HL-60/S4 treated with retinoic acid at 250 ng/mL for 4 days and 3 days (cell line): ENCODE measurements at regions not wholly inside any gene's neighbourhood (a gene's known extent, or its start where the extent isn't known, plus 50 kb on each side); places are given as distances from the start of the nearest gene placed in this dataset.

Source experiments
- in situ Hi-C: fragments of 300-500 bp; cut with MboI; formaldehyde crosslinking; loops from 2 replicates; pipeline ENCODE4 v1.7.0; 2022; ENCODE audit warnings: low sequenced_read_pairs

DNA sequence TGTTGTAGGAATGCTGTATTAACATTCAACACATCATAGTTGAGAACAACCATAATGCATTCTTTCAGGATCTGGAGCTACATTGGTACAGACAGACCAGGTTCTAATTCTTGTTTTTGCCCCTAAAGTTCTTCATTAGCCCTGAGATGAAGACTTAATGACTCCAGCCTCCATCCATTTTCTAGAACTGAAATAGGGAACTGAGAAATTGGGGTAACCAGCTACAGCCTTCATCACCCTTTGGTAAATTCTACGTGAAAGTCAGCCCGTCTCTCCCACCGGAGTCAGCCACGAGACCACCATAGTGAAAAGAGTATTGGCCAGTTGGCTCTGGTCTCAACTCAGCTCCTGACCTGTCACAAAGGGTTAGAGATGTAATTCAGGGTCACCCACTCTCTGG lies 164.0 kb downstream of the NUAK1 start:
- in situ Hi-C loops, result no loop called here

DNA sequence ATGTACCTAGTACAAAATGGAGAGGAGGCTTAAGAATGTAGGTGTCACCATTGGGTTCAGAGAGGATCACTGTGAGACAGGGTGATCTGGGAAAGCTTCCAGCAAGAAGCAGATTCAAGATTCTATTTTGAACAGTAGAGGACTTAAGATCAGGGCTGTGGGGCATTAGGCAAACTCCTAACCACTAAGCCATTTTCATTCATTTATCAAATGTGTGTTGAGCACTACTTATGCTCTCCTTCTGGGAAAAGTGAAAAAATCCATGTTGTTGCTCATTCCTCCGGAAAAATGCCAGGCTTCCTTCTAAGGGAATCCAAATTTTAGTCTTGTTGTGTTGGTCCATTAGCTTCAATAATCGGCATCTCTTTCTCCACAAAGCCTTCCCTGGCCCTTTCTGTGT lies 163.4 kb downstream of the NUAK1 start:
- in situ Hi-C loops, result no loop called here

DNA sequence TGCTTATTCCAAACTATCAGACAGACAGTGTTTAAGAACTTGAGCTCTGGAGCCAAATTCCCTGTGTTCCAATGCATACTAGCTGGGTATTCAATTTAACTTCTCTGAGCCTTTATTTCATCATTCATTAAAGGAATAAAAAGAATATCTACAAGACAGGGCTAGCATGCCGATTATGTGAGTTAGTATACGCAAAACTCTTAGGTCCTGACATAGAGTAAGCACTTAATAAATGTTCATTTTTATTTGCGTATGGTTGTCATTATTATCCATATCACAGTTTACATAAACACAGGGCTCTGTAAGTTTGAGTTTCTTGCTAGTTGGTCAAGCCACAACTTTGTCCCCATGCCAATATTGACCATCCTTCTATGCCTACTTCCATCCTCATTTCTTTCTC lies 161.5 kb downstream of the NUAK1 start:
- in situ Hi-C loops, result no loop called here

DNA sequence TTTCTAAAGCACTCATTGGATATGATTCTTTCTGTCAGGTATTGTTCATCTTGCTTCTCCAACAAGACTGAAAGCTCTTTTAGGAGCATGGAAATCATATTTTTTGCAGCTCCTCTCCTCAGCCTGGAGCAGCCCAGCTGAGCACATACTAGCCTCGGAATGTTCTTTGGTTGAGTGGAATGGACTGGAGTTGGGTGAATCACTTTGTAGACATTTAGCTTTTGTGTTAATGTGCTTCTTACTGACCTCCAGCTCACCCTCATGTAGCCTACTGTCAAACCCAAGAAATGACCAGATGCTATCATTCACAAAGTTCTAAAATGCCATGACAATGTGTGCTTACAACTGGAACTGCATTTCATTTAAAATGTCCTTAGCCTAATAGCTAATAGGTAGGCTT lies 161.1 kb downstream of the NUAK1 start:
- in situ Hi-C loops, result no loop called here

DNA sequence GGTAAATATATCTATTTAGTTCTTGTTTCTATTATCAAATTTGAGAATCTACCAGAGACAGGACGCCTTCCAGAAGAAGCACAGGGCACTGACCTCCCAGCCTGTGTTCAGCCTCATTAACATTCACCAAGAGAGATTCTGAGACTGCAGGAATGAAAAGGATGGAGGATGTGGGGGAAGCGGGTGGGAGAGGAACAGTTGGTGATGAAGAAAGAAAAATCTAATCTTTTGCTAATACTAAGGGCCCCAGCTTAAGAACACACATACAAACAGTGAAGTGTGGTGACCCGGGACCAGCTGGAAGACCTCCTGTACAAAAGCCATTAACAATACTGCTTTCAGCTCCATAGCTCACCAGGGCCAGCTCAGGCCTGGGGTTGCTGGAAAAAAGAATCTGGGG lies 160.5 kb downstream of the NUAK1 start:
- in situ Hi-C loops, result no loop called here

DNA sequence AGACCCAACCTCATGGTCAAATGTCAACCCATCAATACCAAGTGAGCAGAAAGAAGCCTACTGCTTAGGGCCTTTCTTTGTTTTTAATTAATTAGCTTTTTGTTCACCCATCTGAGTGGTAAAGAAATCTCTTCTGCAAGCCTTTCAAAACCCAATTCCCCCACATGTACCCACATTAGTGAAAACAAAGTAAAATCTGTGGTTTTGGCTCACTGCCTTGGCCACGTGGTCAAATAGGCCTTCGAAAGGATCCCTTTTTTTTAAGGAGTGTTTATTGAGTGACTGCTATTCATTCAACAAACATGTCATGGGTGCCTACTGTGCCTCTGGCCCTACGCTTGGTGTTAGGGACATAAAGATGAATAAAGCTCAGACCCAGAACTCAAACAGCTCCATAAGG lies 160.1 kb downstream of the NUAK1 start:
- in situ Hi-C loops, result no loop called here

DNA sequence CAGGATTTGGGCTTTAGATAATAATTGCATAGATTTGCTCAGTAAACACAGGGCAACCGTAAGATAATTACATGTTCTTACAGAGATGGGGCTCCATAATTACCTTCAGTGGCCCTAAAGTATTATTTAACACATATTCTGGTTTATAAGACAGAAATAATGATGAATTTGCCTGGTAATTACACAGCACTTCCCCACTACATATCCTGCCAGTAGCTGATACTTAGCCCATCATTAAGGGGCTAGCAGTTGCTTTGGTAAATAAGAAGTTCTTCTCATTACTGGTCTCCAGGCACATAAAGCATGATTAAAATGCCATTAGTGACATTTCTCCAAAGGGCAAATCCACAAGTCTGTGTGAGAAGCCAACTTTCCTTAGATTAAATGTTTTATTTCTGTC lies 158.7 kb downstream of the NUAK1 start:
- in situ Hi-C loops, result no loop called here

DNA sequence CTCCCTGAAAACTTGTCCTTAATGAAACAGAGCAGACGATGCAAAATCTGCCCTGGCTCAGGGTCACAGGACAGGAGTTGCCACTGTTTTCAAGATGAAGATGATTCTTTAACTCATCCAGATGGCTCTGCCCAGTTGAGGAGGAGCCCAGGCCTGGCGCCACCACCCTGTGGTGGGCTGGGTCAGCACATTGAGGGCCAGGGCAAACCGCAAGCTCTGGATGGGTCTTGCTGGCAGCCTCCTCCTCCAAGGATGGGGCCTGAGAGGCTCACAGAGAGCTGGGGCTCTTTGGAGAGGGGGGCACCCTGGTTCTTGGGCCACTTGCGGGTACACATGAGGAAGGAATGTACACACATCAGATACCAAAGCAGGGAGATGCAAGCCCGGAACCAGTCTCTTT lies 158.2 kb downstream of the NUAK1 start:
- in situ Hi-C loops, result no loop called here

DNA sequence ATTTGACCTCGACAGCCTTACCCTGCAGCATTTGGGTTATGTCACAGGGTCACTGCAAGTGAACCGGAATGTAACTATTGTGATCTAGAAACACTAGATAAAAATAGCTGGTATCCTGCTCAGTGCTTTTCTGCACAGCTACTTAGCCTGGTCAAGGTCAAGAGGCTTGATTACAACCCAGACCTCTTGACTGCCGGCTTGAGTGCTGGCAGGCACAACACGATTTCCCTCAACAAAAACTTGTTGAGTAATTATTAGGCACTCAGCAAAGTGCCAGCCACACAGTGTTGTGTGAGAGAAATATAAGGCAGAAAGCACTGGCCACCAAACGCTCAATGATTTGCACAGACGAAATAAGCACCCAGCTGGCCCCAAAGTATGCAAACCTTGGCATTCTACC lies 156.7 kb downstream of the NUAK1 start:
- in situ Hi-C loops, result no loop called here

DNA sequence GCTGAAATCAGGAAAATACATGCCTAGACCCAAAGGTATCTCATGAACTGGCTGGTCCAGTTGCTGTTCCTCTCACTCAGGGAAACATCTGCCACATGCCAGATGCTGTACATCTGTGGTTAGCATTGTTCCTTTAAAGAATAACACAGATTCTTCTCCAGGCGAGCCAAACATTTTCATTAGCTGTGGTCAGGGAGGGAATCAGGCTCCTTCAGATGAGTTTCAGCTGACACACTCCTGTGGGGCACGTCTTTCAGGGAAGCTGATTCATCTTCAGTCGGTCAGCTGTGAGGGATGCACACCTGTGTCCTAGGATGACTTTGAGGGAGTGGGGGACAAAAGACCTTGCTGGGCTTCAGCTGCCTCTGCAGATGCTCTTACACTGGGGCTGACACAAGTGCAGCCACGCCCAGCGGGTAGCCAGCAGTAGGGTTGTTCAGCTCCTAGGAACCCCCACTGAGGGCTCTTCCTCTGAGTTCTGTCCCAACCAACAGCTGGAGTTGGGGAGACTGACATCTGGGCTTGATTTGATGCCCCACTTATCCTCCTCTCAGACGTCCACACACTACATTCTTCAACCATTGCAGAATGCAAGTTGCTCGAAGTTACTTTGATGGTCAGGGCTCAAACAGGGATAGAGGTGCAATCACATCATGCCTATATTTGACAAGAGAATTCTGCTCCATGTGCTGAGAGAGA lies 155.0 kb downstream of the NUAK1 start:
- in situ Hi-C loops, result no loop called here

DNA sequence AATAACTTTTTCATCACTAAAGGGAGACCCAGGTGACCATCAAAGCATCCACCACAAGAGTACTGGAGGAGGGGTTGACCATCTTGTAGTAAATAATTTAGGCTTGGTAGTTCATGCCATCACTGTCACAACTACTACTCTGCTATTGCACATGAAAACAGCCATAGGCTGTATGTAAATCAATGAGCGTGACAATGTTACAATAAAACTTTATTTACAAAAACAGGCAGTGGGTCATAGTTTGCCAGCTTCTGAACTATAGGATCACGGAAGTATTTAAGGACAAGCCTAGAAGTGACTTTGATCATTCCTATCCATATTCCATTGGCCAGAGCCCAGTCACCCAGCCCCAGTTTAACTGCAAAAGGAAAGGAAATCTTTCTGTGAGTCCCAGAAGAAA lies 153.4 kb downstream of the NUAK1 start:
- in situ Hi-C loops, result no loop called here

DNA sequence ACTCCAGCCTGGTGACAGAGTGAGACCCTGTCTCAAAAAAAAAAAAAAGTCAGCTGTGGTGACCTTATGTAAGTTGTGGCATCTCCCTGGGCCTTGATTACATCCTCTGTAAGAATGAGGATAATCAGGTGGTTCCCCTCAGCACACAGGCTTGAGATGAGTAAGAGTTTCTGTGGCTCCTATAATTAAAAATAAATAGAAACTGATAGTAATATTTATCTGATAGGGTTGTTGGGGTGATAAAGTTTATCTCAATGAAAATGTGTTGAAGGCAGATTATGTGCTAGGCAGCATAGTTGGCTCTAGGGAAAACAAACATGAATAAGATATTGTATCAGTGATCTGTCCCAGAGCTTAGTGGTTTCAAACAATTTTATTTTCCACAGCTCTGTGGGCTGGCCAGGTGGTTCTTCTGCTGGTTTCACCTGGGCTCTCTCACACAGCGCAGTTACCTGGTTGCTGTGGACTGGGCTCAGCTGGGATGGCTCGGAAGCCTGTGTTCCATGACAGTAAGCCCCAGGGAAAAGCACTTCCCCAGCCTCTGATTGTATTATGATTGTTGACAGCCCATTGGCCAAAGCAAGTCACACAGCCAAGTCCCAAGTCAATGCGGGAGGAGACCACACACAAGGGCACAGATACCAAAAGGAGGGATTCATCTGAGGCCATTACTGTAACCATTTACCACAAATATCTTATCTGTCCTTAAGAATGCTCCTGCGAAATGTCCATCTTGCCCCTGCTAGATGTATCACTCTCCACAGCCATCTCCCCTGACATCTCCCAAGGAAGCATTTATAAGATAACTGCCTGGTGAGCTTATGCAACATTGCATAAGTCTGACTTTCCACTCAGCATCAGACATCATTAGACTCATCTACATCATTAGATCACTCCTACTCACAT lies 151.7 kb downstream of the NUAK1 start:
- in situ Hi-C loops, result no loop called here

DNA sequence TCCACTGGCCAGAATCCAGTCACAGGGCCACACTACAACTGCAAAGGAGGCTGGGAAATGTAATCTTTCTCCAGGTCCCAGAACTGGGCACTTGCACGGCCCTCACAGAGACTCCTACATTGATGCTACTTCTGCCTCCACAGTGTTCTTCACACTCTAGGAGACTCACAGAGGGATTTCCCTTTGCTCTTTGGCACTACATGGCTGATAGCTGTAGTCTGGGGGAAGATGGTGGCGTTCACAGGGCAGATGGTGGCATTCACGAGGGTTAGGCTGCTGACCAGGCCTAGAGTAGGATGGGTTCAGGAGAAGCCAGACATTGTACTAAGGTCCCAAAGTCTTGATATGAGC lies 151.1 kb downstream of the NUAK1 start:
- in situ Hi-C loops, result no loop called here

DNA sequence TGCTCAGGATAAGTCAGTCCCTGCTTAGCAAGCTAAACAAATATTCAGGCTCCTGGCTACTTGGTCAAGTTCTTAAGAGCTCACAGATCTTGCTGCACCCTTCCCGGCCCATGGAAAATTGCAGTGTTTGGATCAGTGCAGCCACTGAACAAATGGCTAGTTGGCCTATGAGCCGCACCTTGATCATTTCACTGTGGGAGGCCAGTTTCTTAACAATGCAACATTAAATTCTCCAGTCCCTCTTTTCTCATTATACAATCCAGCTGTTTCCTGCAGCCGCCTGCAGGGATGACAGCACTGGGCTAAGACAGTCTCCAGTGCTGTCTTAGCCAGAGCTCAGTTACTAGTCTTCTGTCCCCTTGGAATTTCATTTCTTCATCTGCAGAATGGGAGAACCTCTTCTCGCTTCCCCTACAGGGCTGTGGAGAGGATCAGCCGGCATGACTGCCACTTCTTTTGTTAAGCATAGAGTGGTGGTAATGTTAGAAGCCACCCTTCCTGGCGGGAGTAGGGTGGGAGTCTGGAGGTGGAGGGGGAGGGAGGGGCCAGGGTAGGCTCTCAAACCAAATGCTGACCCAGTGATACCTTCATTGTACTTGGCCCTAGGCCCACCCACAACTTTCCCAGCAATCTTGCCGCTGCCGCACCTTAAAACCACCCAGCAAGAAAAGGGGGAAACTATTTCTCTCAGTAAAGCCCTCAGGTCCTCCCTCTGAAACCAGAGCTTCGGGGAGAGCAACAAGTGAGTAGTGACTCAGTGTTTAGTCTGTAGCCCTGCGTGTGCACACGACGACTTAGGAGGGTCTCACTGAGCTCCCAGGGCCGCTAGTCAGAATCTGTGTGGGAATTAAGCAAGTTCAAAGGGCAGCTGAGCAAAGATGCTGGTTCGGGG lies 145.7 kb downstream of the NUAK1 start:
- in situ Hi-C loops, result no loop called here

DNA sequence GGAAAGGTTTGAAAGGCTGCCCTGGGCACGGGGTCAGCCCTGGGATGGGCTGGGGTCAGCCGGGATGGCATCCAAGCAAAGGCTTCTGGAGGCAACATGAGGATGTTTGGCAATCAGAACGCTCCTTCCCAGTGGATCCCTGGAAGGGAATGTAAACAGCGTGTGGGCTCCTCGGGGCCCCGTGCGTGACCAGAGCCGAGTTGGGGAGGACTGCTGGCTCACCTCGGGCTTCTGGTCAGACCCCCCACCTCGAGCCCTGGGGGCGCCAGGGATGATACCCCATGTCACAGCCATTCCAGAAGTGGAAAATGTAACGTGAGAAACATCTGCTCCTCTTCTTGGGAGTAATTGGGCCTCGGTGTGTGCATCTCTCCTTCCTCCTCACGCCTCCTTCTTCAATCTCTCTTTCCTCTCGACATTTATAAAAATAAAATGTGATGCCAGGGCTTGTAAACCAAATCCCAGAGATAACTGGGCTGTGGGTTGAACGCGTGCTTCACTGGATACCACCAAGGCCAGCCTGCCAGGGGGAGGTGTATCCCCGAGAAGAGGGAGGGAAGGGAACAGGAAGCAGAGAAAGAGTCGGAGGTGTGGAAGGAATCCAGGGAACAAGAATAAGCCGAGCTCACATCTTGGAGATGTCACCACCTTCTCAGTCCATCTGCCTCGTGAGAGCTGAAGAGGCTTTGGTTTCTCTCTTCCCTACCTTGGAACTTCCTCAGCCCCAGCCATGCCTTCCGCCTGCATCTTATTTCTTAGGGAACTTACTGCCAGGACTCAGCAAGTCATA lies 144.8 kb downstream of the NUAK1 start:
- in situ Hi-C loops, result no loop called here

DNA sequence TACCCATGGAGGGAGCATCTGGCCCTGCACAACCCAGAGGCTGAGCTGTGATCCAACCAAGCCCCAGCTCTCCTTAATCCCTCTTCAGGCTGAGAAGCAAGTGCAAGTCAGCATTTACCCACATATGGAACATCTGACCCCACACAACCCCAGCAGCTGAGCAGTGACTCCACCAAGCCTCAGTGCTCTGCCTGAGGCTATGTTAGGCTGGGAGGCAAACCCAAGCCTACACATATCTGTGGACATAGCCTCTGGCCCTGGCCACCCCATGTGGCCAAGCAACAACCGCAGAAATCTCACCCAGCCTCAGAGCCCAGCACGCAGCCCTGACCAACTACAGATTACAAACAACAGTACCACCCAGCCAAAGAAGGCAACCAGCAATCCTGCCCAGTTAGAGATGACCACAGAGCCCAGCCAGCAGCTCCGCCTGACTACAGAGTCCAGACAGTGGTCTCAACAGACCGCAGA lies 142.8 kb downstream of the NUAK1 start:
- in situ Hi-C loops, result no loop called here

DNA sequence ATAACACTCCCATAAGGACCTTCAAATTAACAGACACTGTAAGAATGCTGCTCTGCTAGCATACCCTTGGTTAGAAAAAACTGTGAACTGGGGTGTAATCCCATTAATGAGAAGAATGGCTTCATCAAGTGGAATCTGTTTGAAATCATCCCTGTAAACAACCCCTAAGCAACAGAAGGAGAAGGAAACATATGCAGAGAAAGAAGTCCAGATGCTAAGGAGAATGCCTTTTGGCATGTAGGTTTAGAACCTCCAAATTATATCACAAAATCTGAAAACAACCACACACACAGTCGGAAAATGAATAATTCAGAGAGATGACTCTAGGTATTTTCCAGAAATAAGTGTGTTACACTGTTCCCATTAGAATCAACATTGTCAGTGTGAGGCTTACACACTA lies 140.2 kb downstream of the NUAK1 start:
- in situ Hi-C loops, result no loop called here

DNA sequence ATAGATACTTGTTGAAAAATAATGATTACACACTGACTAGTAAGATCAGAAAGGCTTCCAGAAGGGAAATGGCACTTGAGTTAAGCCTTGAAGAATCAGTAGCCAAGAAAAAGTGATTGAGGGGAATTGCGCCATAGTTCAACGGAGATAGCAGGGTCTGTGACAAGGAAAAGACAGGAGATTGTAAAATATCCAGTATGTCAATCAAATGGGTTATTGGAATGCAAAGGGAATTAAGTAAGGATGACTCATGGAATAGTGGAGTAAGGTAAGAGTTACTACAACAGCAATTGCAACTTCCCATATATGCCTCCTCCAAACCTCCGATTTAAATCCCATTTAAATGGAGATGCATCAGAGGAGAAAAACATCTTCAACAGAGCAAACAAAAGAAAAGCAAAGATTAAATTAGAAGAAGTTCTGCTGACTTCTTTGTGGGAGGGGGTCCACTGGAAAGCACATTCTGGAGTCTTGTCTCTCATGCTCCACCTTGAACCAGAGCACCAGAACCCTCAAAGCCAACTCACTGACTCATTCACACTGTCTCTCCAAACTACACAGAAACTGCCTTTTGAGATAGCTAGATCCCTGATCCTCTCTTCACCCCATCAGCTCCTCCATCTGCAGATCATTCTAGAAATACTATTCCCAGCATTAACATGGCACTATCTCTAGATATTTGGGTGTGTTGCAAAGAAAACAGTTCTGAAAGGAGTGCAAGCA lies 138.2 kb downstream of the NUAK1 start:
- in situ Hi-C loops, result no loop called here

DNA sequence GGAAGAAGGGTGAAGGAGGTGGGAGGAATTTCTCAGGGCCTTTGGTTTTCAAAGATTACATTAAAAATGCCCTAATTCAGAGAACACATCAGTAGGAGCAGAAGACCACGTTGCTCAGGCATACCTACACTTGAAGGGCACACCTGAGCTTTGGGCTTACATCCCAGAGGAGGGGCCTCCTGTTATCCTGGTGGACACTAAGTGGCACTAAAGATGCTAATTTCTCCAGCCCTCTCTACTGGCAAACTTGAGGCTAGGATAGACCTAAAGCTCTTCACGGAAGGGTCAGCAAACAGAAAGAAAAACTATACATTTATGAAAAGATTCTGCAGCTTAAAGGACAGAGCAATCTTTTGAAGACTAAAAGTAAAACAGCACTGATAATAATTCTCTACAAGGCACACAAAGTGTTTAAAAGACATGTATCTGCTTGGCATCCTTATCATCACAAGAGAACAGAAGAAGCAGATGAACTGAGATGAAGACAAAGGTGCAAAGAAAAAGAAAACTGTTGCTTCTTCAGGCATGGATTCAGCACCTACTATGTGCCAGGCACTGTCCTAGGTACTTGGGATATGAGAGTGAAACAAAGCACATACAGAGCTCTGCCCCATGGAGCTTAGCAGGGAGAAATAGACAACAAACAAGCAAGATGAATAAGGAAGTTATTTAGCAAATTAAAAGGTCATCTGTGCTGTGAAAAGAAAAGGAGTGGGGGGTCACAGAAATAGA lies 137.5 kb downstream of the NUAK1 start:
- in situ Hi-C loops, result no loop called here
